Body of pancreas (tissue), 4 donors: ENCODE measurements at regions not wholly inside any gene's neighbourhood (a gene's known extent, or its start where the extent isn't known, plus 50 kb on each side); places are given as distances from the start of the nearest gene placed in this dataset.

Source experiments
- POLR2A ChIP-seq, 3 donors: fragments of 450-650 bp; IDR thresholded peaks; one replicate each; pipeline ENCODE4 v1.6.1; 2016; ENCODE audit warnings: antibody characterized with exemption in 3 of 3, mild to moderate bottlenecking in 2 of 3
- TF ChIP-seq, protein P1 (sequence below), 7 experiments: fragments of 450-650 bp in 4 of 7; fragments of 200-600 bp in 3 of 7; sonication (generic) in 3 of 7; IDR thresholded peaks; one replicate each; pipeline ENCODE4 v1.5.1; 2016 to 2019; ENCODE audit warnings: antibody characterized with exemption in 7 of 7

DNA sequence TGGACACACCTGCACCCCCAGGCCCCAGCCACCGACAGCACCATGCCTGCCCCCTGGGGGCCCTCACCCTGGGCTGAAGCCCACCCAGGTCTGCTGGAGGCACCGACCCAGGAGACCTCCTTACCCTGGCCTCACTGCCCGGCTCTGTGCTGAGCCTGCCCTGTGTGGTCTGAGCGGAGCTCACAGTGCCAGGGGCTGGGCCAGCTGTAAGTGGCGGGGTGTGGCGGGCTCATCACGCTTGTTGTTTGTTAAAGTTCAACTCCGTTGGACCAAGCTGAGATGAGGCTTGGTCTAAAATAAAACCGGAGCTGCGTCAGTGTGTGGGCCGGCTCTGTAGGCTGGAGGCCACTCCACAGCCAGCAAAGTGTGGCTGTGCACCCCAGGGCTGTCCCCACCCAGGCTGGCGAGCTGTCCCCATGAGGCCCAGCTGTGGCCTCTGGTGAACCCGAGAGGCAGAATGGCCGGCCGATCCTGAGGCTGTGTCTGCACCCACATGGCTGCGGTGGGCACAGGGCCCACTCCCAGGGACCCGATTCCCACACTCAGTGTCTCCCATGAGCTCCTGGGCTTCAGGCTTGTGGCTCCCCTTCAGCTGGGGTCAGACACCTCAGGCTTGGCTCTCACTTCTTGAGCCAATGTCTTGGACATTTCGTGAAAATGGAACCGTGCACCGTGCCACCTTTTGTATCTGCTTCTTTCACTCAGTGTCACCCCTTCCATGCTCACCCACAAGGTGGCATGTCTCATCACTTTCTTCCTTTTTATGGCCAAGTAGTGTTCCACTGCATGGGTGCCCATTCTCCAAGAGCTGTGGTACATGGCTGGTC lies 137.9 kb downstream of the CTTN start:
- TF ChIP-seq, protein P1, sequence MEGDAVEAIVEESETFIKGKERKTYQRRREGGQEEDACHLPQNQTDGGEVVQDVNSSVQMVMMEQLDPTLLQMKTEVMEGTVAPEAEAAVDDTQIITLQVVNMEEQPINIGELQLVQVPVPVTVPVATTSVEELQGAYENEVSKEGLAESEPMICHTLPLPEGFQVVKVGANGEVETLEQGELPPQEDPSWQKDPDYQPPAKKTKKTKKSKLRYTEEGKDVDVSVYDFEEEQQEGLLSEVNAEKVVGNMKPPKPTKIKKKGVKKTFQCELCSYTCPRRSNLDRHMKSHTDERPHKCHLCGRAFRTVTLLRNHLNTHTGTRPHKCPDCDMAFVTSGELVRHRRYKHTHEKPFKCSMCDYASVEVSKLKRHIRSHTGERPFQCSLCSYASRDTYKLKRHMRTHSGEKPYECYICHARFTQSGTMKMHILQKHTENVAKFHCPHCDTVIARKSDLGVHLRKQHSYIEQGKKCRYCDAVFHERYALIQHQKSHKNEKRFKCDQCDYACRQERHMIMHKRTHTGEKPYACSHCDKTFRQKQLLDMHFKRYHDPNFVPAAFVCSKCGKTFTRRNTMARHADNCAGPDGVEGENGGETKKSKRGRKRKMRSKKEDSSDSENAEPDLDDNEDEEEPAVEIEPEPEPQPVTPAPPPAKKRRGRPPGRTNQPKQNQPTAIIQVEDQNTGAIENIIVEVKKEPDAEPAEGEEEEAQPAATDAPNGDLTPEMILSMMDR (IDR thresholded peaks at IDR 0.05): no peak
- TF ChIP-seq POLR2A (IDR thresholded peaks at IDR 0.05): no peak
